22Rv1 (cell line): ENCODE measurements at regions not wholly inside any gene's neighbourhood (a gene's known extent, or its start where the extent isn't known, plus 50 kb on each side); places are given as distances from the start of the nearest gene placed in this dataset.
"Not testable (repeated sequence)": the region's sequence is repeated elsewhere in the genome, so short reads cannot be mapped to it uniquely, and the experiment has no call there.

Source experiments
- H3K27ac ChIP-seq: fragments of 450-650 bp; 2 replicates; pipeline ENCODE4 v1.5.1; 2017
- CTCF ChIP-seq: fragments of 450-650 bp; IDR thresholded peaks from 2 replicates; pipeline ENCODE4 v1.5.1; 2017; ENCODE audit warnings: mild to moderate bottlenecking
- ZFX ChIP-seq: fragments of 450-650 bp; IDR thresholded peaks from 2 replicates; pipeline ENCODE4 v1.6.1; 2017; ENCODE audit warnings: antibody characterized with exemption, borderline replicate concordance

GRCh38 chr6:4485735-4486134 is 290.5 kb upstream of the CDYL start:
- TF ChIP-seq ZFX (no peak), CTCF (no peak)
- no peak overlapping the region for H3K27ac ChIP-seq

GRCh38 chr6:4482461-4482860 is 293.7 kb upstream of the CDYL start:
- no peak overlapping the region for H3K27ac ChIP-seq
- TF ChIP-seq ZFX: no peak
- TF ChIP-seq CTCF: no peak

GRCh38 chr6:4480788-4481735 is 295.1 kb upstream of the CDYL start:
- TF ChIP-seq CTCF (no peak), ZFX (no peak)

GRCh38 chr6:4478098-4478497 is 298.1 kb upstream of the CDYL start:
- no peak overlapping the region for H3K27ac ChIP-seq
- TF ChIP-seq ZFX (no peak), CTCF (no peak)

More at GRCh38 chr6:4480788-4481735, 295.1 kb upstream of the CDYL start:
- no peak overlapping the region for H3K27ac ChIP-seq

GRCh38 chr6:4474810-4475209 is 301.4 kb upstream of the CDYL start:
- no peak overlapping the region for H3K27ac ChIP-seq
- TF ChIP-seq CTCF: no peak
- TF ChIP-seq ZFX: no peak

- TF ChIP-seq ZFX (no peak), CTCF (no peak)
- H3K27ac ChIP-seq: no peak overlapping the region
These were observed 303.1 kb upstream of the CDYL start for GRCh38 chr6:4472969-4473642.

- TF ChIP-seq CTCF (no peak), ZFX (no peak)
- no peak overlapping the region for H3K27ac ChIP-seq
These were observed 304.0 kb upstream of the CDYL start for GRCh38 chr6:4472222-4472621.

GRCh38 chr6:4471515-4471914 is 304.7 kb upstream of the CDYL start:
- not testable (repeated sequence) for H3K27ac ChIP-seq
